Breast epithelium (tissue), 4 donors: ENCODE measurements at regions not wholly inside any gene's neighbourhood (a gene's known extent, or its start where the extent isn't known, plus 50 kb on each side); places are given as distances from the start of the nearest gene placed in this dataset.

Experiments used
- DNase-seq, 2 donors: peaks; one replicate each; pipeline ENCODE4 v3.0.0-alpha.2; 2019; ENCODE audit warnings: low spot score in 2 of 2
- H3K27ac ChIP-seq, 2 donors: fragments of 200-600 bp; sonication (generic) in 1 of 2; one replicate each; pipeline ENCODE4 v1.5.1; 2016 to 2019; ENCODE audit warnings: mild to moderate bottlenecking in 1 of 2
- H3K27me3 ChIP-seq, 2 donors: fragments of 200-600 bp; sonication (generic) in 1 of 2; one replicate each; pipeline versions ENCODE4 v1.5.1 to v1.6.0; 2017 to 2019; ENCODE audit warnings: control low read depth in 1 of 2, mild to moderate bottlenecking in 1 of 2
- H3K36me3 ChIP-seq: fragments of 200-600 bp; one replicate; pipeline ENCODE4 v1.5.1; 2019
- H3K4me1 ChIP-seq, 2 donors: fragments of 200-600 bp; sonication (generic); one replicate each; pipeline ENCODE4 v1.5.1; 2016 to 2019; ENCODE audit warnings: control low read depth in 1 of 2
- H3K4me3 ChIP-seq, 3 donors: fragments of 200-600 bp; sonication (generic); 1 replicate in 2 of 3; 2 replicates in 1 of 3; pipeline ENCODE4 v1.5.1; 2016 to 2019; ENCODE audit warnings: mild to moderate bottlenecking in 3 of 3, moderate library complexity in 2 of 3
- H3K9me3 ChIP-seq, 2 donors: fragments of 200-600 bp; sonication (generic) in 1 of 2; one replicate each; pipeline ENCODE4 v1.5.1; 2016 to 2019; ENCODE audit warnings: control low read depth in 1 of 2
- CTCF ChIP-seq, 3 donors: fragments of 450-650 bp; IDR thresholded peaks; one replicate each; pipeline ENCODE4 v1.5.1; 2016 to 2017; ENCODE audit warnings: antibody characterized with exemption in 3 of 3, mild to moderate bottlenecking in 3 of 3, moderate library complexity in 3 of 3
- POLR2A ChIP-seq: fragments of 450-650 bp; IDR thresholded peaks from one replicate; pipeline ENCODE4 v1.6.1; 2016; ENCODE audit warnings: antibody characterized with exemption, mild to moderate bottlenecking, moderate library complexity
- POLR2AphosphoS5 ChIP-seq, 3 donors: sonication (generic); formaldehyde crosslinking; IDR thresholded peaks; one replicate each; pipeline ENCODE4 v1.6.1; 2017; ENCODE audit warnings: antibody characterized with exemption in 3 of 3
- intact Hi-C: fragments of 100-400 bp; cut with DNase I; formaldehyde crosslinking; loops from one replicate; pipeline ENCODE4 v1.15.1; 2023; ENCODE audit warnings: low total_unique reads

- H3K36me3 ChIP-seq: no peaks in the 10 kb centered on the region
- intact Hi-C loops: no loop called here
- H3K27ac ChIP-seq: no peak overlapping the region
- no peak for DNase-seq
- no peak overlapping the region for H3K4me3 ChIP-seq
- TF ChIP-seq CTCF (IDR thresholded peaks at IDR 0.05) (no peak), POLR2AphosphoS5 (IDR thresholded peaks at IDR 0.05) (no peak), POLR2A (no peak)
- H3K4me1 ChIP-seq: peaks cover 0 to 3% of the 10 kb centered on the region in 2 donors
- no peaks in the 10 kb centered on the region for H3K27me3 ChIP-seq
- H3K9me3 ChIP-seq: no peaks in the 10 kb centered on the region
Measured at GRCh38 chr1:93739472-93739871, 57.8 kb upstream of the BCAR3 start.

- peaks cover 0 to 3% of the 10 kb centered on the region in 2 donors for H3K4me1 ChIP-seq
- H3K27me3 ChIP-seq: no peaks in the 10 kb centered on the region
- no peak for TF ChIP-seq POLR2A
- TF ChIP-seq CTCF (IDR thresholded peaks at IDR 0.05): no peak
- TF ChIP-seq POLR2AphosphoS5 (IDR thresholded peaks at IDR 0.05): no peak
- no peaks in the 10 kb centered on the region for H3K9me3 ChIP-seq
- peak overlapping the region in 1 of 2 donors; percentile 52 for H3K27ac ChIP-seq
- no peak for DNase-seq
- no peaks in the 10 kb centered on the region for H3K36me3 ChIP-seq
- H3K4me3 ChIP-seq: no peak overlapping the region
- intact Hi-C loops: no loop called here
Measured at GRCh38 chr1:93738926-93739325, 57.3 kb upstream of the BCAR3 start.

GRCh38 chr1:93738075-93738622 lies 56.5 kb upstream of the BCAR3 start:
- H3K4me3 ChIP-seq: no peak overlapping the region
- TF ChIP-seq POLR2AphosphoS5 (IDR thresholded peaks at IDR 0.05) (no peak), POLR2A (no peak), CTCF (IDR thresholded peaks at IDR 0.05) (no peak)
- H3K4me1 ChIP-seq: peaks cover 0 to 3% of the 10 kb centered on the region in 2 donors
- no peaks in the 10 kb centered on the region for H3K27me3 ChIP-seq
- peak overlapping the region in 1 of 2 donors; percentile 52 for H3K27ac ChIP-seq
- peak in 1 of 2 donors; percentile 81 for DNase-seq
- intact Hi-C loops: no loop called here
- no peaks in the 10 kb centered on the region for H3K36me3 ChIP-seq
- H3K9me3 ChIP-seq: no peaks in the 10 kb centered on the region

- Histone ChIP-seq H3K27ac (no peak overlapping the region), H3K27me3 (no peaks in the 10 kb centered on the region), H3K4me3 (no peak overlapping the region), H3K4me1 (peaks cover 0 to 3% of the 10 kb centered on the region in 2 donors), H3K36me3 (no peaks in the 10 kb centered on the region), H3K9me3 (no peaks in the 10 kb centered on the region)
- DNase-seq: no peak
- intact Hi-C loops: no loop called here
- TF ChIP-seq POLR2AphosphoS5 (IDR thresholded peaks at IDR 0.05): no peak
Measured at GRCh38 chr1:93735722-93736121, 54.1 kb upstream of the BCAR3 start.

- Histone ChIP-seq H3K9me3 (no peaks in the 10 kb centered on the region), H3K36me3 (no peaks in the 10 kb centered on the region), H3K27me3 (no peaks in the 10 kb centered on the region), H3K27ac (no peak overlapping the region), H3K4me3 (no peak overlapping the region), H3K4me1 (no peaks in the 10 kb centered on the region)
- intact Hi-C loops: no loop called here
- DNase-seq: no peak
- TF ChIP-seq POLR2A (no peak), POLR2AphosphoS5 (IDR thresholded peaks at IDR 0.05) (no peak), CTCF (IDR thresholded peaks at IDR 0.05) (no peak)
Measured at GRCh38 chr1:93734999-93735398, 53.4 kb upstream of the BCAR3 start.

GRCh38 chr1:93733340-93733739 lies 51.7 kb upstream of the BCAR3 start:
- Histone ChIP-seq H3K4me1 (no peaks in the 10 kb centered on the region), H3K36me3 (no peaks in the 10 kb centered on the region), H3K4me3 (no peak overlapping the region), H3K27me3 (no peaks in the 10 kb centered on the region), H3K27ac (no peak overlapping the region), H3K9me3 (no peaks in the 10 kb centered on the region)
- TF ChIP-seq POLR2A: no peak
- no peak for TF ChIP-seq CTCF (IDR thresholded peaks at IDR 0.05)
- TF ChIP-seq POLR2AphosphoS5 (IDR thresholded peaks at IDR 0.05): no peak
- no peak for DNase-seq
- intact Hi-C loops: no loop called here
